Astrocyte (in vitro differentiated cells and primary cell): ENCODE measurements at regions not wholly inside any gene's neighbourhood (a gene's known extent, or its start where the extent isn't known, plus 50 kb on each side); places are given as distances from the start of the nearest gene placed in this dataset.
"Not testable (repeated sequence)": the region's sequence is repeated elsewhere in the genome, so short reads cannot be mapped to it uniquely, and the experiment has no call there.

ENCODE experiments used
- DNase-seq: peaks from one replicate; pipeline ENCODE4 v3.0.0-alpha.2; 2010; ENCODE audit warnings: low read depth
- FAIRE-seq: peaks from 2 replicates; lab custom pipeline; 2011; peaks lifted over from hg19 to GRCh38; lab: Jason Lieb, UNC
- H2AFZ ChIP-seq: 2 replicates; pipeline ENCODE4 v1.6.0; 2012; ENCODE audit warnings: low read depth, low read length, inconsistent platforms
- H3K27ac ChIP-seq: 2 replicates; pipeline ENCODE4 v1.5.1; 2011; ENCODE audit warnings: low read depth, low read length, inconsistent platforms
- H3K27me3 ChIP-seq: 2 replicates; pipeline ENCODE4 v1.6.0; 2011; ENCODE audit warnings: low read length, inconsistent platforms; ENCODE audit not compliant: insufficient read depth
- H3K36me3 ChIP-seq: 2 replicates; pipeline ENCODE4 v1.5.1; 2011; ENCODE audit warnings: low read length, inconsistent platforms; ENCODE audit not compliant: insufficient read depth
- H3K4me1 ChIP-seq: 2 replicates; pipeline ENCODE4 v1.5.1; 2011; ENCODE audit warnings: low read length, inconsistent platforms; ENCODE audit not compliant: insufficient read depth
- H3K4me2 ChIP-seq: 2 replicates; pipeline ENCODE4 v1.6.0; 2012; ENCODE audit warnings: low read length, inconsistent platforms
- H3K4me3 ChIP-seq: 2 replicates; pipeline ENCODE4 v1.5.1; 2011; ENCODE audit warnings: low read depth, mild to moderate bottlenecking, low read length, inconsistent platforms; ENCODE audit not compliant: insufficient read depth
- H3K79me2 ChIP-seq: 2 replicates; pipeline ENCODE4 v1.6.0; 2012; ENCODE audit warnings: mild to moderate bottlenecking, low read length, inconsistent platforms; ENCODE audit not compliant: insufficient read depth
- H3K9ac ChIP-seq: 2 replicates; pipeline ENCODE4 v1.6.0; 2012; ENCODE audit warnings: mild to moderate bottlenecking, low read length, inconsistent platforms
- H3K9me3 ChIP-seq: 2 replicates; pipeline ENCODE4 v1.5.1; 2012; ENCODE audit warnings: low read depth, mild to moderate bottlenecking, low read length, inconsistent platforms; ENCODE audit not compliant: insufficient read depth
- H4K20me1 ChIP-seq: 2 replicates; pipeline ENCODE4 v1.6.0; 2012; ENCODE audit warnings: low read length, inconsistent platforms; ENCODE audit not compliant: insufficient read depth
- H3K27ac Mint-ChIP-seq: one replicate; pipeline ENCODE4 v1.8.0; 2021; ENCODE audit warnings: mild to moderate bottlenecking, mixed read lengths; ENCODE audit not compliant: unreplicated experiment
- H3K27me3 Mint-ChIP-seq: one replicate; pipeline ENCODE4 v1.8.0; 2021; ENCODE audit warnings: low read depth, mixed read lengths; ENCODE audit not compliant: unreplicated experiment
- H3K36me3 Mint-ChIP-seq: one replicate; pipeline ENCODE4 v1.8.0; 2021; ENCODE audit warnings: low read depth, mixed read lengths; ENCODE audit not compliant: unreplicated experiment
- H3K4me1 Mint-ChIP-seq: one replicate; pipeline ENCODE4 v1.8.0; 2021; ENCODE audit warnings: low read depth, mixed read lengths; ENCODE audit not compliant: unreplicated experiment
- H3K4me3 Mint-ChIP-seq: one replicate; pipeline ENCODE4 v1.8.0; 2021; ENCODE audit warnings: mild to moderate bottlenecking, moderate library complexity, mixed read lengths; ENCODE audit not compliant: unreplicated experiment
- H3K9me3 Mint-ChIP-seq: one replicate; pipeline ENCODE4 v1.8.0; 2021; ENCODE audit warnings: mild to moderate bottlenecking, mixed read lengths; ENCODE audit not compliant: unreplicated experiment
- EZH2 ChIP-seq: IDR thresholded peaks from 2 replicates; pipeline ENCODE4 v1.6.1; 2012; ENCODE audit warnings: mild to moderate bottlenecking, low read length, inconsistent platforms; ENCODE audit not compliant: insufficient read depth
- TF ChIP-seq, protein P1 (sequence below): IDR thresholded peaks from 2 replicates; pipeline ENCODE4 v1.5.1; 2011; ENCODE audit warnings: low read depth, mild to moderate bottlenecking, inconsistent platforms, low read length, moderate library complexity; ENCODE audit not compliant: insufficient read depth

DNA sequence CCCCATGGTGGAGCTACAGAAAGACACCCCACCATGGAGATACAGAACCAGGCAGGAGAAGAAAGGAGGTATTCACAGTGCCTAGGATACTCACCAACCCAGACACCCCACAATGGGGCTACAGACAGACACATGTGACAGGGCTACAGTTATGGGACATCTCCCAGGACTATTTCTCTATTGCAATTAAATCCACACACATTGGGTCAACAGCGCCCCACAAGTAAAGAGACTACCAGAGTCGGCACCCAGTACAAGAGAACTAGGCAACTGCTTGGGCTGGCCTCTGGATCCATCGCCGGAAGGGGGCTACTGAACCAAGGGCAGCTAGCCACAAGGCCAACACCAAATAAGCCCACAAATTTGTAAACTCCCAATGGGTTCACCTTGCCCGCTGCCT, 310.1 kb upstream of the NCKAP5 start:
- Mint-ChIP-seq H3K9me3 (peaks cover 6% of the 10 kb centered on the region), H3K27ac (no peak overlapping the region), H3K4me1 (no peaks in the 10 kb centered on the region), H3K36me3 (no peaks in the 10 kb centered on the region), H3K27me3 (peaks cover 6% of the 10 kb centered on the region), H3K4me3 (no peak overlapping the region)
- Histone ChIP-seq H3K4me2 (no peak overlapping the region), H3K79me2 (no peaks in the 10 kb centered on the region), H3K4me3 (no peak overlapping the region), H3K9ac (no peak overlapping the region), H2AFZ (no peak overlapping the region), H4K20me1 (no peaks in the 10 kb centered on the region), H3K4me1 (no peaks in the 10 kb centered on the region), H3K27ac (no peak overlapping the region), H3K27me3 (peaks cover 3% of the 10 kb centered on the region), H3K36me3 (no peaks in the 10 kb centered on the region), H3K9me3 (no peaks in the 10 kb centered on the region)
- no peak for TF ChIP-seq EZH2
- TF ChIP-seq, protein P1, sequence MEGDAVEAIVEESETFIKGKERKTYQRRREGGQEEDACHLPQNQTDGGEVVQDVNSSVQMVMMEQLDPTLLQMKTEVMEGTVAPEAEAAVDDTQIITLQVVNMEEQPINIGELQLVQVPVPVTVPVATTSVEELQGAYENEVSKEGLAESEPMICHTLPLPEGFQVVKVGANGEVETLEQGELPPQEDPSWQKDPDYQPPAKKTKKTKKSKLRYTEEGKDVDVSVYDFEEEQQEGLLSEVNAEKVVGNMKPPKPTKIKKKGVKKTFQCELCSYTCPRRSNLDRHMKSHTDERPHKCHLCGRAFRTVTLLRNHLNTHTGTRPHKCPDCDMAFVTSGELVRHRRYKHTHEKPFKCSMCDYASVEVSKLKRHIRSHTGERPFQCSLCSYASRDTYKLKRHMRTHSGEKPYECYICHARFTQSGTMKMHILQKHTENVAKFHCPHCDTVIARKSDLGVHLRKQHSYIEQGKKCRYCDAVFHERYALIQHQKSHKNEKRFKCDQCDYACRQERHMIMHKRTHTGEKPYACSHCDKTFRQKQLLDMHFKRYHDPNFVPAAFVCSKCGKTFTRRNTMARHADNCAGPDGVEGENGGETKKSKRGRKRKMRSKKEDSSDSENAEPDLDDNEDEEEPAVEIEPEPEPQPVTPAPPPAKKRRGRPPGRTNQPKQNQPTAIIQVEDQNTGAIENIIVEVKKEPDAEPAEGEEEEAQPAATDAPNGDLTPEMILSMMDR: no peak
- DNase-seq: no peak
- FAIRE-seq: no peak

DNA sequence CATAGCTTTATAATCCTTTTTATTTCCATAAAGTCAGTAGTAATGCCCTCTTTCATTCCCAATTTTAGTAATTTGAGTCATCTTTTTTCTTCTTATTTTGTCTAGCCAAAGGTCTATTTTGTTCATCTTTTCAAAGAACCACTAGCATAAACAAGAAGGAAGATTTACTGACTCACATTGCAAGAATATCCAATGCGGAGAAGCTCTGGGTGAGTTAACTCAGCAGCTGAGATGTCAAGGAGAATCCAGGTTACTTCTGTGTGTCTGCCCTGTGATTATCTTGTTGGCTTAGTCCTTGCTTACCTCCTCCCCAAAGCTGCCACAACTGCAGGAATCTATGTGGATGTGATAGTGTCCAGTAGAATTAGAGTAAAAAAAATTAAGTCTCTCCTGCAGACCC, 311.4 kb upstream of the NCKAP5 start:
- FAIRE-seq (no peak), DNase-seq (no peak)
- H3K9me3 Mint-ChIP-seq: peaks cover 6% of the 10 kb centered on the region
- H4K20me1 ChIP-seq: no peaks in the 10 kb centered on the region
- H3K36me3 Mint-ChIP-seq: no peaks in the 10 kb centered on the region
- no peak overlapping the region for H3K27ac ChIP-seq
- no peaks in the 10 kb centered on the region for H3K9me3 ChIP-seq
- no peak for TF ChIP-seq EZH2
- TF ChIP-seq, protein P1: no peak
- no peaks in the 10 kb centered on the region for H3K4me1 Mint-ChIP-seq
- no peak overlapping the region for H3K9ac ChIP-seq
- no peak overlapping the region for H3K4me3 Mint-ChIP-seq
- H2AFZ ChIP-seq: no peak overlapping the region
- no peaks in the 10 kb centered on the region for H3K36me3 ChIP-seq
- H3K4me1 ChIP-seq: no peaks in the 10 kb centered on the region
- H3K27me3 ChIP-seq: peaks cover 3% of the 10 kb centered on the region
- H3K79me2 ChIP-seq: no peaks in the 10 kb centered on the region
- H3K27ac Mint-ChIP-seq: no peak overlapping the region
- no peak overlapping the region for H3K4me2 ChIP-seq
- H3K4me3 ChIP-seq: no peak overlapping the region
- H3K27me3 Mint-ChIP-seq: peaks cover 6% of the 10 kb centered on the region

DNA sequence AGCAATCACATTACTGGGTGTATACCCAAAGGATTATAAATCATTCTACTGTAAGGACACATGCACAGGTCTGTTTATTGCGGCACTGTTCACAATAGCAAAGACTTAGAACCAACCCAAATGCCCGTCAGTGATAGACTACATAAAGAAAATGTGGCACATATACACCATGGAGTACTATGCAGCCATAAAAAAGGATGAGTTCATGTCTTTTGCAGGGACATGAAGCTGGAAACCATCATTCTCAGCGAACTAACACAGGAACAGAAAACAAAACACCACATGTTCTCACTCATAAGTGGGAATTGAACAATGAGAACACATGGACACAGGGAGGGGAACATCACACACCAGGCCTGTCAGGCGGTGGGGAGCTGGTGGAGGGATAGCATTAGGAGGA, 313.9 kb upstream of the NCKAP5 start:
- DNase-seq, H3K4me3 Mint-ChIP-seq, H4K20me1 ChIP-seq, H3K4me3 ChIP-seq, H3K4me1 ChIP-seq, H3K27me3 Mint-ChIP-seq, H3K9me3 ChIP-seq, H3K27me3 ChIP-seq, H3K4me2 ChIP-seq, H3K4me1 Mint-ChIP-seq, H3K27ac Mint-ChIP-seq, H2AFZ ChIP-seq, H3K9ac ChIP-seq, H3K36me3 Mint-ChIP-seq, H3K79me2 ChIP-seq, H3K27ac ChIP-seq, H3K9me3 Mint-ChIP-seq, H3K36me3 ChIP-seq, FAIRE-seq: not testable (repeated sequence)
